ENCODE measurements at regions not wholly inside any gene's neighbourhood (a gene's known extent, or its start where the extent isn't known, plus 50 kb on each side); places are given as distances from the start of the nearest gene placed in this dataset.
A peak's percentile ranks its signal among the peaks of the same experiment; 100 is the strongest.
"Not testable (repeated sequence)": the region's sequence is repeated elsewhere in the genome, so short reads cannot be mapped to it uniquely, and the experiment has no call there.

DNA sequence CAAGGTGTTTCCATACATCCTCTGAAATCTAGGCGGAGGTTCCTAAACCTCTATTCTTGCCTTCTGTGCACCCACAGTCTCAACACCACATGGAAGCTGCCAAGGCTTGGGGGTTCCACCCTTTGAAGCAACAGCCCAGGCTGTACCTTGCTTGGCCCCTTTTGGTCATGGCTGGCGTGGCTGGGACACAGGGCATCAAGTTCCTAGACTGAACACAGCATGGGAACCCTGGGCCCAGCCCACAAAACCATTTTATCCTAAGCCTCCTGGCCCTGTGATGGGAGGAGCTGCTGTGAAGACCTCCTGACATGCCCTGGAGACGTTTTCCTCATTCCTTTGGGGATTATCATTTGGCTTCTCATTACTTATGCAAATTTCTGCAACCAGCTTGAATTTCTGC, 739.0 kb upstream of the NECTIN3 start:
- DNase-seq = no peak

DNA sequence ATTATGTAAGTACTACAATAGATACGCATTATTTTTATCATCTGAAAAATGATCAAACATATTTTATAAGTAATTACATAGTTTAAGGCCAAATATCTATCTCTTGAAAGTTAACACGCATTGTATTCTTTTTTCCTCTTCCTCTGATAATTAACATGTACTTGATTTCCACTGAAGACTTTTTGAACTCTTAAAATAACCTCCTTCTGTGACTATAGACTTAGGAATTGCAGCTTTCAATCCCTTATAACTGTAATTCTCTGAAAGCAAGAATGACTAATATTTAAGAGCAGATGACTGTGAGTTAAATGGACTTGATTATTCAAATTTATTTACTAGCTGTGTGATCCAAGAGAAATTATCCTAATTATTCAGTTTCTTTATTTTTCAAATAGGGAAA, 730.6 kb upstream of the NECTIN3 start:
- no peak for DNase-seq

DNA sequence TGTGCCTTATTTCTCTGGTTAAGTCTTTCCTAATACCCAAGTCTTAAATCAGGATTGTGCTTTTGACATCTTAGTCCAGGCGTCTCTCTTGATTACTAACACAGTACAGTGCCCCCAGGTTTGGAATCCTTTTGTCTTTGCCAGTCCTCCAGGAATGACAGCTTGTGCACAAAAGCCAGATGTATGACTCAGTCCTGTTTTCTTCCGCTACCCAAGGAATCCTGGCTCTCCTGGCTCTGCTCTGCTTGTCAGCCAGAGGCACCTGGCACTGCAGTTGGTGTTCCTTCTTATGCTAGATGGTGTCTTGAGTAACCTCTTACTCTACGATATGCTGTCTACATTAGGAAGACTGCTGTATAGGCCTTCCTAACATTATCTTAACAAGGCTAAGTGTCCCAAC, 728.2 kb upstream of the NECTIN3 start:
- no peak for DNase-seq

DNA sequence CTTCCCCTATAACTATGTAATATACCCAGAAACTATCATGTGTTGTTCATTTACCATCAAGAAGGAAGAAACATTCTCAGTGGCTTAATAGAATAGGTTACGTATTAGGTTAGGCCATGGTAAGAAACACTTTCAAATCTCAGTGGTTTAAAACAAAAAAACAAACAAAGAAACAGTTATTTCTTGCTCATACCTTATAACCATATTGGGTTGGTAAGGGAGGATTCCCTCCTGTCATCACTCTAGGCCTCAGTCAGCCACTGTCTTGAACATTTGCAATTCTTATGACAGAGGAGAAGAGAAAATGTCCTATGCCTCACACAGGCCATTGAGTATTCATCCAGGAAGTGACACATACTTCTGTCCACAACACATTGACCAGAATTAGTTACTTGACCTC, 727.7 kb upstream of the NECTIN3 start:
- no peak for DNase-seq

DNA sequence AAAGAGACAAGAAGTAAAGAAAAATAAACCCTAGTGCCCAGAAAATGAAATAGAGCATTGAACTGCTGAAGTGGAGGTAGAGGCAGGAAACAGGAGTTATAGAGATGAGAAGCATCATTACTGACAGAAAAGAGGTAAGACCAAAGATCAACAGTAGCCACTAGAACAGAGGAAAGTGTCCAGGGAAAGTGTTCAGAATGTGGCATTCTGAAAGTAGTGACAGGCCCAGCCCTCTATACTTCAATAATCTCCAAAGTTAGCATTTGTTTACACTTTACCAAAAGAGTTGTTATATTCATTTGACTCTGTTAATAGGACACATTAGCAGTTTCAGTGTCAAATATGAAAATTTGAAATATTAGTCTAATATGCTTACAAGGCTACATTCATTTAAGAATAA, 727.1 kb upstream of the NECTIN3 start:
- no peak for DNase-seq

DNA sequence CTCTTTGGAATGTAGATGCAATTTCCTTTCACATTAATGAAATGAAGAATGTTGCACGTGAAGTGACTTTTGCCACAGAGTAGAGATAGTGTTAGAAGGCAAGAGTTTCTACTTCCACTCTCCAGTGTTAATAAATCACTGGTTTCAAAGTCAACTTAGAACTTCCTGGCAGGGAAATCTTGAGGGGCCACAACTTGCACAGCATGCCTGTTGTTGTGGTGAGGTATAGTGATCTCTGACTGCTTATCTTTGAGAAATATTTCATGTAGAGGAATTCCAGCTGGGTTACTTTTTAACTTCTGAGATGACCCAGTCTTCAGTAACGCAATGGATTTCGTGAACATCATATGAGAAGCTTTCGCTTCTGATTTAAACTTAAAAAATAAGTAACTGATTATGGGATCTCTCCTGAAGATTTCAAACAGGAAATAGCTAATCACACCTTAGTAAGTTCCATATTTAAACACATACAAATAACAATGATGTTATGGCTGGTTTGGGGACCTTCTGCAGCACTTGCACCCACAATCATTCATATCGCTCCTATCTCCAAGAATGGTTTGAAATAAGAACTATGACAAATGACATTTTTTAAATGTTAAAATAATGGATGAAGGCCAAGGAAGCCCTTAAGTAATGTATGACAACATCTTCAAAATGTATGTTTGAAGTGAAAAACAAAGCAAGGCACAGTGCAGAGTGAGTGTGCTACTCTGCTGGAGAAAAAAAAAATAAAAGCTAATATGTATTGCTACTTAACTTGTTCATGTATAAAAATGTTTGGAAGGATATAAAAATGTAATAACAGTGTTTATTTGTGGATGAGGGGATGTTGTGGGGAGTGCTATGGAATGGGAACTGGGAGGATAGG, 726.5 kb upstream of the NECTIN3 start:
- DNase-seq = no peak

DNA sequence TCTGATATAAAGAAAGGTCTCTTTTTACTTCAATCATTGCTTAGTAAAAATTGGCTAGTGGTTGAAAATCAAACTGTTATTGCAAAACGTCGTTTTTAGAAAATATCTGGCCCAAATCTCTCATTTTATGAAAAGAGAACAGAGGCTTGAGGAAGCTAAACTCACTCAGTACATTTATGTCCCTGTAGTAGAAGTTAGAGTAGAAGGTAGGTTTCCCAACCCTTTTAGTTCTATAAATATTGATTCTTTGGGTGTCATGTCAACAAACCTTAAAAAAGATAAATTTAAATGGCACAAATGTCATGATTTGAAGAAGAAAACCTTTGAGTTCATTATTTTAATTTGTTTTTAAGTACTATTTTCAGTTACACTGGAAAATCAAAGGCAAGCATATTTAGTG, 722.3 kb upstream of the NECTIN3 start:
- DNase-seq = no peak

DNA sequence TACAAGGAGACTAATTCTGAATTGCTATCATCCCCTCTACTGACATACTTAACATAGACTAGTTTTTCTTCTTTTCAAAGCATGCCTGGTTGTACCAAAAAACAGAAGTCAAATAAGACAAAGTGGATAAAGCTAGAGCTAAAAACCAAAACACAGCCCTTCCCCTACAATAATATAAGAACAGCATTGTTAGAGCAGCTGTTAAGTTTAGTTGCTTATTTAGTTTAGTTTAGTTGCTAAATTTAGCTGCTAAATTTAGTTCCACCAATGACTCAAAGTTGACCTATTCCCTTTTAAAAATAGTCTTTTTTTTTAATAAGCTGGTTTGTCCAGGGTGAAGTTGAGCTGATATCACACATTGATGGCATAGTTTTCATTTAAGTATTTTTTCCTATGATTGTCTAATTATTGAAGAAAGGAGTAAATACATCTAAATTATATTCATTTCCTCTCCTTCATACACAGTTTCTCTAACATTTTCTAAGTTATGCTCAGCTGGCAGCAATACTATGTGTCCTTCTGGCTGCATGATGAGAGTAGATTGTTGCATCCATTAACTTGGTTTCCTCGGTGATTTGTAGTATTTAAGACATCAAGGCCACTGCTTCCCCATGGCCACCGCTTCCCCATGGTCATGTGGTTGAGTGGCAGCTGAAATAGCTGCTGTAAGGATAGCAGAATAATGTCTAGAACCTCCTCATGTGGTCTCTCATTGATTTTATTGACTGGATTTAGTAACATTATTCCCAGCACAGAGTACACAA, 718.6 kb upstream of the NECTIN3 start:
- no peak for DNase-seq

DNA sequence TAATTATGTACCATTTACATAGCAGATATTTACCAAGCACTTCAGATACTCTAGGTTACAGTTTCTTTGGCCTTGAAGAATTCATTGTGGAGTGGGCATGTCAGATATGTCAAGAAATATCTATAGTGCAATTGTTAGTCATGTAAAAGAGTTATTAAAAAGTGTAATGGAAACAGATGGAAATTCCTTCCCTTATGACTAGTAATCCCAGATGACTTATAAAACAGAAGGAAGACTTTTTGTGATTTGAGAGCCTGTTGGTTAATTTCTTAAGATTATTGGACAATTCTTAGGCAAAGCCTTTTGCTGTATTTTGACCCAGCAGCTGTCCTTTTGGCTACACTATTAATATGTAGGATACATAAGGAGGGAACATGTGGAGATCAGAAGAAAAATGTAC, 708.9 kb upstream of the NECTIN3 start:
- DNase-seq = peak; percentile 1

DNA sequence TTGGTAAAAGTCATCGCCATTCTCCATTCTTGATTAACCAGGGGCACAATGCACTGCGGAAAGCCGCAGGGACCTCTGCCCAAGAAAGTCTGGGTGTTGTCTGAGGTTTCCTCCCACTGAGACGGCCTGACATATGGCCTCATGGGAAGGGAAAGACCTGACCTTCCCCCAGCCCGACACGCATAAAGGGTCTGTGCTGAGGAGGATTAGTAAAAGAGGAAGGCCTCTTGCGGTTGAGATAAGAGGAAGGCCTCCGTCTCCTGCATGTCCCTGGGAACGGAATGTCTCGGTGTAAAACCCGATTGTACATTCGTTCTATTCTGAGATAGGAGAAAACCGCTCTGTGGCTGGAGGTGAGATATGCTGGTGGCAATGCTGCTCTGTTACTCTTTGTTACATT, 704.3 kb upstream of the NECTIN3 start:
- DNase-seq = not testable (repeated sequence)

DNA sequence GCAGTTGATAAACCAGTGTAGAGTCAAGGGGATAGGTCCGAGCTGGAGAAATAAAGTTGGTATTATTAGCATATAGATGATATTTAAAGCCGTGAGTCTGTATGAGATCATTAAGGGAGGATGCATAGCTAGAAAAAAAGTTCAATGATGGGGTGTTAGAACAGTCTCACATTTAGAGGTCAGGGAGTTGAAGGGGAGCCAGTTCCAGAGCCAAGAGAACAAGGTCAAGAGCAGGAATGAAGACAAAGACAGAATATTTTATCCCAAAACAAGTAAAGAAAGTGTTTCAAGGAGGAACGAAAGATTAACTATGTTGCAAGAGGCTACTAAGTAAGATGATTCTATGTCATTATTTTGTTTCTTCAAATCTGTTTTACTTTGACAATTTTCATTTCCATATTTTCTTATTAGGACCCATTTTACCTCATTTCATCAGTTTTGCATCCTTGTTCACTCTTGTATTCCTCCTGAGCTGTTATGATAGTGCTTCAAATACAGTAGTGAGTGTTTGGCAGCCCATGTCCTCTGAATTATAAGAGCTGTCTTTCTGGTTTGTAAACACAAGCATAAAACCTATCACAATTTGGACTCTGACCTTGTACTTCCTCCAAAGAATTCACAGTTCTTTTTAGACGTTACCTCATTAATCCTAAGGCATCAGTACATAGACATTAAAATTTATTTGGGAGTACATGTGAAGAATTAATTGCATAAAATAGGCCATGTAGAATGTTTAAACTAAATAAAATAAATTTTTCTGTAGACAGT, 695.7 kb upstream of the NECTIN3 start:
- DNase-seq = no peak

DNA sequence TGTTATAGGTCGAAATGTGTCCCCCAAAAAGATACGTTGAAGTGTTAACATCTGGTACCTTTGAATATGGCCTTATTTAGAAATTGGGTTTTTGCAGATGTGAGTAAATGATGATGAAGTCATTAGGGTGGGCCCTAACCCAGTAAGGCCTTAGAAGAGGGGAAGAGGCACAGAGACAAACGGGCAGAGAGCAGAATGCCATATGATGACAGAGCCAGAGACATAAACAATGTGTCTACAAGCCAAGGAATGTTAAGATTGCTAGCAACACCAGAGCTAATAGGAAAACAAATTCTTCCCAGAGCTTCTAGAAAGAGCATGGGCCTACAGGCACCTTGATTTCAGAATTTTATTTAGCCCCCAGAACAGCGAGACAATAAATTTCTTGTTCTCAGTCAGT, 693.1 kb upstream of the NECTIN3 start:
- DNase-seq = no peak

DNA sequence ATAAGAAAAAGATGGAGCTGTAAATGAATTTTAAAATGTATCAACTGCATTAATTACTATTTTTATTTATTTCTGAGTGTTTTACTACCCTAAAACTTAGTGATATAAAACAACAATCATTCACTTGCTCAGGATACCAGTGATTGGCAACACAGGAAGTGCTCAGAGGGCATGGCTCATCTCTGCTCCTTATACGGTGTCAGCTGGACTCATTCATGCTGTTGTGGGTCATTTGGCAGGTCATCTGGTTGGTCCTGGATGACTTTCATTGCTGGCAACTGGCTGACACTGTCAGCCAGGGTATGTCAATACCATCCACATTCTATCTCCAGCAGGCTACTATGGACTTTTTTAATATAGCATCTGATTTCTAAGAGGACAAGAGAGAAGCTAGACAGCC, 689.6 kb upstream of the NECTIN3 start:
- DNase-seq = no peak

DNA sequence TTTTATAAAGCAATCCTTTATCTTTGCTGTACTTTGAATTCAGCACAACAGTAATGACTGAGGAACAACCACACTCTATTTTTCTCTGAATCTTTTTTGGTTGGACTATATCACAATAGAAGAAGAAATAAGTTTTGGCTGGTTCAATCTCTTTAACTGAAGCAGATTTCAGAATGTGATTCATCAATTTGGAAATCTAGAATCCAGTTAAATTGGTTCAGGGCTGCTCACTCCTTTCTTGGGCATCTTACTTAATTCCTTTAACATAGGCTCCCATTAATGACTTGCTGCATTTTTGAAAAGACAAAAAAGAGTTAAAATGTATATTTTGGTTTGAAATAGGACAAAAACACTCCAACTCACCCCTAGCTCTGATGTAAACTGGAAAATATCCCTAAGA, 688.3 kb upstream of the NECTIN3 start:
- DNase-seq = no peak

DNA sequence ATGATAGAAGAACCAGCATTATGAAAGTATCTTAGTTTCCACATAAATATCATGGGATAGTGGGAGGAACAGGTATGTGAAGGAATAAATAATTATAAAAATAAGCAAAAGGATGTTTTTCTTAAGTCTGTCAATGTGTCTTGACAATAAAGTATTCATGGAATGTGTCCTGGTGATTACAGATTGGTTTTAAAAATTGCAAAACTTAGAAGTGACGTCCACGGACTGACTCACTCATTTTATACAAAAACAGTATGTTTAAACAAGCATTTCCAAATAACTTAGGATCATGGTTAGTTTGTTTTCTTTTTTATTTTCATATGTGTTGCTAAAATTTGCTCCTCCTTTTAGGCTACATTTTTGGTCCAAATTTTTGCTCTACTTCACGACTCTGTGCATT, 687.0 kb upstream of the NECTIN3 start:
- DNase-seq = no peak

DNA sequence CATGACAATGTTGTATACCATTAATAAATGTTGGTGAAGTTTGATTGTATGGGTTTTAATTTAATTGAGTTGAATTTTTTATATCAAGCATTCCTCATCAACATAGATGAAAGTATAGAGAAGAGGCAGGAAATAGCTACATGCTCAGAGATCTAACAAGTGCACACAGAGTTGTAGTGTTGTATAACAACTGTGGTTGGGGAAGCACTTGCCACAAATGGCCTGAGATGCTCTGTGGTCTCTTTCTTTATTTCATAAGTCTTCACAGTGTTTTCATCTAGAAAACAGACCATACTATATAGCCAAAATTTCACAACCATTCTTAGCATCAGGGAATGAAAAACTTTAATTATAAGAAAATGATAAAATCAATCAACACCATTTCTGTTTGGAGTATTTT, 682.6 kb upstream of the NECTIN3 start:
- no peak for DNase-seq

DNA sequence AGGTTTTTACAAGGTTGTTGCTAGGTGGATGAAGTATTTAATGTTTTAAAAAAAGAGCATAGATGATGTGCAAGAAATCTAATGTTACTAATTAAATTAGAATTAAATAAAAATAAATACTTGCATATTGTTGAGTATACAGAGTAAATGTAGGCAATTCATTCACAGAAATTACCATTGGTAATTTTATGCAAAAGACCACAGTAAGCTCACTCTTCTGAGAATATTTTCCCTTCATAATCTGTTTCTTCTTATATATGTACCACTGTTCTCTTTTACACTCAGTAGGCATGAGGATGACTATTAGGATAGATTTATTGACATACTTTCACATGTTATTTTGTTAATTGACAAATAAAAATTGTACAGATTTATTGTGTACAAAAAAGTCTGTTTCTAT, 681.2 kb upstream of the NECTIN3 start:
- no peak for DNase-seq

DNA sequence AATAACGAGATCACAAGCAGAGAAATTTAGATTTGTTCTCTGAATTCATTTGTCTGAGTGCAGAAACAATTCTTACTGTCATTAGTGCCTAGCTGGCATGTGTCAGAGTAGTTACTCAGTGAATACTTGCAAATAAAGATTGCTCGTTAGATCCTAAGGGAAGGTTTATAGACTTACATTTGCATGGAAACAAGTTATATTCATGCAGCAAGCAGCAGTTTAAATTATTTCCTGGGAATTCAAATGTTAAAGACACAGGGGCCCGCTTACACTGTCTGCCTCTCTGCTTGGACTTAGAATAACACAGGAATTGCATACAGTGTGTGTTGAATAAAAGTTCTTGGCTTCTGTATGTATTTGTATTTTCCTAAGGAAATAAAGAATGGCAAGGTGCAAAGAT, 680.6 kb upstream of the NECTIN3 start:
- DNase-seq = no peak

DNA sequence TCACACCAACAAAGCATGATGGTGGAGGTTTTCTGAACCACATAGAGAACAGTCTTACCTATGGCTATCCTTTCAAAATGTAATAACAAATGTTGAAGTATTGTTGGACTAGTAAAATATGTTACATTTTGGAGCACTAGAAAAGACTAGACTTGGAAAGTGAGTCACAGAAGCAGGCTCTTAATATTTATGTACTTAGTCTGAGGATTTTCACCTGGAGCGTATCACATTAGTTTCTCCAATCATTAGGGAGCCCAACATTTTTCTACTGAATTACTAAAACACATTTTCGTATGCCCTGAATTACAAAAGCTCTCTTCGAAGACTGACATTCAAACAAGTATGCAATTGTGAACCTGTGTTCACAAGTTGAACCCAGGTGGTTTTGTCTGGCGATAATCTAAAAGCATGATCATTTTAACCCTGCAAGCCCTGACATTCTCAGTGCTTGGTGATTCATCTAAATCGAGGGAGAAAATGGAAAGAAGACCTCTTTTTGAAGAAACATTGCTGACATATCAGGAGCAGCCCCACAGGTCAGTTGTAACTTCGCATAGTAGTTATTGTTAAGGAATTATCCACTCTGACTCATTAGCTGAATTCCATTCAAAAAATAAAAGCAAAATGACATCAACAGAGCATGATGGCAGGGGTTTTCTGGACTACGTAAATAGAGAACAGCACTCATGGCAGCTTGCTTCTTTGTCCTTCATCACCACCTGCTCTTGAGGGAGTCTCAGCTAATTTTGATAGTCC, 679.8 kb upstream of the NECTIN3 start:
- DNase-seq = no peak

DNA sequence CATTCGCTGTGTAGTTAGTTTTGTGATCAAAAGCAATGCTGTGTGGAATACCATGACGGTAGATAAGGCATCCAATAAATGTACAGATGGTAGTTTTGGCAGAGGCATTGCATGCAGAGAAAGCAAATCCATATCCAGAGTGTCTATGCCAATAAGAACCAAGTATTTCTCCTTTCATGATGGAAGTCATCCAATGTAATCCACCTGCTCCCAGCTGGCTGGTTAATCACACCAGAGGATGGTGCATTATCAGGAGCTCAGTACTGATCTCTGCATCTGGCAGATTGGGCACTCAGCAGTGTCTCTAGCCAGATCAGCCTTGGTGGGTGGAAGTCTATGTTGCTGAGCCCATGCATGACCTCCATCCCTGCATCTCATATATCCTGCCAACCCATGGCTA, 677.7 kb upstream of the NECTIN3 start:
- no peak for DNase-seq

DNA sequence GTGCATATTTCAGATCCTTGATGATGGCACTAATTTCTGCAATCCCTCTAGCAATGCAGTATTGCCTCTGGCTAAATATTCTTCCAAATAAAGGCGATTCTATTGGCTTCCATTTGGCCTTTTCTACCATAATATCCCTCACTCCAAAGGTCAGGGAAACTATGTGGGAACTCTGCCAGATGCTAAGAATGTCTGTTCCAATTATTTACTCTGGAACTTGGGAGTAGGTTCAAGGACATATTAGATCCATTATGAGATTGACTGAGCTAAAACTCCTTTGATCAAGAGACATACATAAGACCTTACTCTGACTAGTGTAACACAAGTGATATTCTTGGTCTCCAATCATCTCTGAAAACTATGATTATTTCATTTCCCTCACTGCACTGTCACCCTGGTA, 674.5 kb upstream of the NECTIN3 start:
- DNase-seq = no peak

DNA sequence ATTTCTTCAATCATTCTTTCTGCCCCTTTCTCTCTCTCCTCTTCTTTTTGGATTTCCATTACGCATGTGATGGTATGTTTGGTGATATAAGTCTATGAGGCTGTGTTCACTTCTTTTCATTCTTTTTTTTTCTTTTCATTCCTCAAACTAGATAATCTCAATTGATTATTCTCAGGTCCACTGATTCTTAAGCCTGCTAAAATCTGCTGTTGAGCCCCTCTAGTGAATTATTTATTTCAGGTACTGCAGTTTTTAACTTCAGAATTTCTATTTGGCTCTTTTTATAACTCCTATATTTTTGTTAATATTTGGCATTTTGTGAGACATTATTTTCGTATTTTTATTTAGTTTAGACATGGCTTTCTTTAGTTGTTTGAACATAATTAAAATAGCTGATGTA, 671.3 kb upstream of the NECTIN3 start:
- DNase-seq = no peak

Data from skin of body (tissue), 1 donor.